ENCODE measurements at regions not wholly inside any gene's neighbourhood (a gene's known extent, or its start where the extent isn't known, plus 50 kb on each side); places are given as distances from the start of the nearest gene placed in this dataset.

GRCh38 chr13:44786756-44787155, 202.5 kb downstream of the NUFIP1 start:
- Mint-ChIP-seq H3K36me3 (ENCODE audit: low read depth) (no peaks in the 10 kb centered on the region), H3K4me3 (ENCODE audit: unreplicated experiment) (no peak overlapping the region), H3K9me3 (ENCODE audit: low read depth) (no peaks in the 10 kb centered on the region), H3K27me3 (ENCODE audit: low read depth) (no peaks in the 10 kb centered on the region), H3K27ac (ENCODE audit: unreplicated experiment) (no peak overlapping the region), H3K4me1 (ENCODE audit: low read depth) (peaks cover 9% of the 10 kb centered on the region)
- no peak for DNase-seq (ENCODE audit: low spot score)
- TF ChIP-seq, protein P1, sequence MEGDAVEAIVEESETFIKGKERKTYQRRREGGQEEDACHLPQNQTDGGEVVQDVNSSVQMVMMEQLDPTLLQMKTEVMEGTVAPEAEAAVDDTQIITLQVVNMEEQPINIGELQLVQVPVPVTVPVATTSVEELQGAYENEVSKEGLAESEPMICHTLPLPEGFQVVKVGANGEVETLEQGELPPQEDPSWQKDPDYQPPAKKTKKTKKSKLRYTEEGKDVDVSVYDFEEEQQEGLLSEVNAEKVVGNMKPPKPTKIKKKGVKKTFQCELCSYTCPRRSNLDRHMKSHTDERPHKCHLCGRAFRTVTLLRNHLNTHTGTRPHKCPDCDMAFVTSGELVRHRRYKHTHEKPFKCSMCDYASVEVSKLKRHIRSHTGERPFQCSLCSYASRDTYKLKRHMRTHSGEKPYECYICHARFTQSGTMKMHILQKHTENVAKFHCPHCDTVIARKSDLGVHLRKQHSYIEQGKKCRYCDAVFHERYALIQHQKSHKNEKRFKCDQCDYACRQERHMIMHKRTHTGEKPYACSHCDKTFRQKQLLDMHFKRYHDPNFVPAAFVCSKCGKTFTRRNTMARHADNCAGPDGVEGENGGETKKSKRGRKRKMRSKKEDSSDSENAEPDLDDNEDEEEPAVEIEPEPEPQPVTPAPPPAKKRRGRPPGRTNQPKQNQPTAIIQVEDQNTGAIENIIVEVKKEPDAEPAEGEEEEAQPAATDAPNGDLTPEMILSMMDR (IDR thresholded peaks at IDR 0.05) = no peak

- Mint-ChIP-seq H3K4me3 (ENCODE audit: unreplicated experiment) (no peak overlapping the region), H3K36me3 (ENCODE audit: low read depth) (no peaks in the 10 kb centered on the region), H3K9me3 (ENCODE audit: low read depth) (no peaks in the 10 kb centered on the region), H3K4me1 (ENCODE audit: low read depth) (peaks cover 9% of the 10 kb centered on the region), H3K27ac (ENCODE audit: unreplicated experiment) (no peak overlapping the region), H3K27me3 (ENCODE audit: low read depth) (no peaks in the 10 kb centered on the region)
- TF ChIP-seq, protein P1 (IDR thresholded peaks at IDR 0.05) = no peak
- no peak for DNase-seq (ENCODE audit: low spot score)
Measured at GRCh38 chr13:44785401-44785800, 203.9 kb downstream of the NUFIP1 start.

DNA sequence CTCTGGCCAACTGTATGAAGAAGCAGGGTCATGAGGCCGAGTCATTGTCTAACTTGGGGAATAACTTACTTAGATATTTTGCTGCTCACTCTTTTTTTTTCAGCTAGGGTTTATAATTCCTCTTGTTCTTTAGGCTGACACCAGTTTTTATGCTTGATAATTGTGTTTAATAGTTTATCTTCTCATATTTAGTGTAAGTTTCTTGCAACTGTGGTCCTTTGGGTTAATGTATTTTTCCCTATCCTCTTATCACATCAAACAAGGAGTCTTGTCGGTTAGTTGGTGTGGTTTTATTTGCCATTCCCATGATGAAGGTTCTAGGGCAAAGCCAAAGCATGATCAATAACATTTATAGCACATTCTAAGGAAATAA, 204.6 kb downstream of the NUFIP1 start:
- DNase-seq (ENCODE audit: low spot score) = no peak
- Mint-ChIP-seq H3K4me1 (ENCODE audit: low read depth) (peaks cover 9% of the 10 kb centered on the region), H3K4me3 (ENCODE audit: unreplicated experiment) (no peak overlapping the region), H3K27me3 (ENCODE audit: low read depth) (no peaks in the 10 kb centered on the region), H3K9me3 (ENCODE audit: low read depth) (no peaks in the 10 kb centered on the region), H3K27ac (ENCODE audit: unreplicated experiment) (no peak overlapping the region), H3K36me3 (ENCODE audit: low read depth) (no peaks in the 10 kb centered on the region)
- TF ChIP-seq, protein P1 (IDR thresholded peaks at IDR 0.05) = no peak

DNA sequence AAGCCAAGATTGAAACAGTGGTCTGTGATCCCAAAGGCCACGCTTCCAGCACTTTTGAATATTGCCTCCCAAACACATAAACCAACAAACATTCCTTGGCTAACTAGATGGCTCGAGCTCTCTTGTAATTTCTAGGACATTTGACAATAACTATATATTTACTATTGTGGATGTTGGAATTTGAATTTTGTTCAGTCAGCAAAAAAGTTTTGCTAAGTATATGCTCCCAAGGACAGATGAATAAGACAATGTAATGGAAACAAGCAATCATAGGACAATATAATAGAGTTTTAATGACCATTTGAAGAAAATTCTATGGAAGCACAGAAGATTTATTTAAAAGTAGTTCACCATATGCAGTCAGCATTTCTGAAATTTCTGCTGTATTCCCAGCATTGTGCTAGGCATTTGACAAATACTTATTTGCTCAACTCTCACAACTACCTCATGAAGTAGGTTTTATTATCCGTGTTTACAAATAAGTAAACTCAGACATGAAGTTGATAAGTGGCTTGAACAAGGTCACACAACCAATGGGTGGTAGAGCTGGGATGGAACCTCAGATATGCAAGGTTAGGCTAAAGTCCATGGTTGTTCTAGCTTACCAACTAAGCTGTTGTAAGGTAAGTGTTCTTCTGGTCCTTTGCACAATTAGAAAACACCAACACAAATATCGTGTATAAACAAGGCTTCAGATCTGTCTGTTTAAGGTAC, 205.1 kb downstream of the NUFIP1 start:
- no peaks in the 10 kb centered on the region for H3K27me3 Mint-ChIP-seq (ENCODE audit: low read depth)
- H3K4me1 Mint-ChIP-seq (ENCODE audit: low read depth) = peaks cover 5% of the 10 kb centered on the region
- H3K9me3 Mint-ChIP-seq (ENCODE audit: low read depth) = no peaks in the 10 kb centered on the region
- H3K4me3 Mint-ChIP-seq (ENCODE audit: unreplicated experiment) = no peak overlapping the region
- no peak overlapping the region for H3K27ac Mint-ChIP-seq (ENCODE audit: unreplicated experiment)
- no peaks in the 10 kb centered on the region for H3K36me3 Mint-ChIP-seq (ENCODE audit: low read depth)
- DNase-seq (ENCODE audit: low spot score) = no peak
- TF ChIP-seq, protein P1 (IDR thresholded peaks at IDR 0.05) = no peak

- peaks cover 2% of the 10 kb centered on the region for H3K9me3 Mint-ChIP-seq (ENCODE audit: low read depth)
- H3K4me1 Mint-ChIP-seq (ENCODE audit: low read depth) = no peaks in the 10 kb centered on the region
- no peaks in the 10 kb centered on the region for H3K27me3 Mint-ChIP-seq (ENCODE audit: low read depth)
- TF ChIP-seq, protein P1 (IDR thresholded peaks at IDR 0.05) = no peak
- H3K4me3 Mint-ChIP-seq (ENCODE audit: unreplicated experiment) = no peak overlapping the region
- no peaks in the 10 kb centered on the region for H3K36me3 Mint-ChIP-seq (ENCODE audit: low read depth)
- no peak for DNase-seq (ENCODE audit: low spot score)
- H3K27ac Mint-ChIP-seq (ENCODE audit: unreplicated experiment) = no peak overlapping the region
Measured at GRCh38 chr13:44780591-44781280, 204.6 kb upstream of the TSC22D1 start.

All from chondrocyte (in vitro differentiated cells).